GM19328 (cell line): ENCODE measurements at regions not wholly inside any gene's neighbourhood (a gene's known extent, or its start where the extent isn't known, plus 50 kb on each side); places are given as distances from the start of the nearest gene placed in this dataset.

Experiments used
- ATAC-seq: cut with Tn5 transposase; IDR thresholded peaks from one replicate; pipeline ENCODE4 v1.9.1; 2021; ENCODE audit warnings: mild to moderate bottlenecking, moderate library complexity; ENCODE audit not compliant: unreplicated experiment

DNA sequence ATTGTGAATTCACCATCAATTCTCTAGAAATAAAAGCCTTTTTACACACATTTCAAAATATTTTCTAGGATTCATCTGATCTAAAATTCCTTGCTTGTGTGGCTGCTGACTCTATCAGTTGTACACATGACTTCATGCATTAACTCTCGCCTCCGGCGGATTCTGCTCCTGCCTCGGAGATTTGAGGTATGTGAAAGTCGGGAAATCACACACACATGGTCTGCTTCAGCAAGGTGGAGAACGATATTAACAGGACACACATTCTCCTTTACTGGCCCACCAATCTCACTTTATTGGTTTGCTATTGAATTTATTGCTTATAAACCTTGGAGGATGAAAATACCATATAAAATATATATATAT, 855.7 kb downstream of the SLITRK5 start:
- ATAC-seq: no peak

DNA sequence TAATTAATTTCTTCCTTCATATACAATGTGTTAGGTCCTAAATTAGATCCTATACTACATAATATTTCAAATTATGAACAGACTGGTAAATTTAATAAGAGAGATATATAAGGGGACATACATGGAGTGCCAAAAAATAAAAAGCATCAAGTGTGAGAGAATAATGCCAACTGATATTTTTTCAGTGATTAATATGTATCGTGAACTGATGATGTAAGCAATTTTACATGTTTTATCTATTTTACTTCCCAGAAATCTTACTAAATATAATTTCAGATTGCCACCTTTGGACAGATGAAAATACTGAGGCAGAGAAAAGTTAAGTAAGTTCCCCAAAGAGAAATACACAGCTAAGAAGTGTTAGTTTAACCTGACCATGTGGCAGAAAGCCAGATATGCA, 870.8 kb downstream of the SLITRK5 start:
- no peak for ATAC-seq

DNA sequence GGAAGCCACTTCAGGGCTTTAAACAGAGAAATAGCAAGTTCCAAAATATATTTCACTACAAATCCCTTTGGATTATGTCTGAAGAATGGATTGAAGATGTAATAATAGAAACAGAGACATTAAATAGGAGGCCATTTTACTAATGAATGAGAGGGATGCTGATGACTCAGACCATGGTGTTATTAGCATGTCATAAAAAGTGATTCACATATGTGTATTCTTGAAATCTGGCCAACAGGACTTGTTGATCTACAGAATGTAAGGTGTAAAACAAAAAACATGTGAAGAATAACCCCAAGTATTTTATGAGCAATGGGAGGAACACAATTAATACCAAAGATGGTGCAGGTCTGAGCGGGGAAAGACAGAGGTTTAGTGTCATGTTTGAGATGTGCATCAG, 873.7 kb downstream of the SLITRK5 start:
- no peak for ATAC-seq

DNA sequence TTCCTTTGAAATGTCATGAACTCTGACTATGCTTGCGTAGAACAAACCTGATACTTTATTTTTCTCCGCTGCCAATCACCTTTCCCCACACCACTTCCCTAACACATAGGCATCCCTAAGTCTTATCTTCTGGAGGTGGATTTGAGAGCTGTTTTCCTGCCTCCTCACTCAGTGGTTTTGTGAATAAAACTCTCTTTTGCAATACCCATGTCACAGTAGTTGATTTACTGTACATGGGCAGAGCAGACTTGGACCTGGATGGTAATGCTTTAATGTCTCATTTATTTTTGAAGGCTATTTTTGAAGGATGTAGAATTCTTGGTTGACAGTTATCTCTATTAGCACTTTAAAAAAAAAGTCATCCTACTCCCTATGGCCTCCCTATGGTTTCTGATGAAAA, 881.8 kb downstream of the SLITRK5 start:
- no peak for ATAC-seq

DNA sequence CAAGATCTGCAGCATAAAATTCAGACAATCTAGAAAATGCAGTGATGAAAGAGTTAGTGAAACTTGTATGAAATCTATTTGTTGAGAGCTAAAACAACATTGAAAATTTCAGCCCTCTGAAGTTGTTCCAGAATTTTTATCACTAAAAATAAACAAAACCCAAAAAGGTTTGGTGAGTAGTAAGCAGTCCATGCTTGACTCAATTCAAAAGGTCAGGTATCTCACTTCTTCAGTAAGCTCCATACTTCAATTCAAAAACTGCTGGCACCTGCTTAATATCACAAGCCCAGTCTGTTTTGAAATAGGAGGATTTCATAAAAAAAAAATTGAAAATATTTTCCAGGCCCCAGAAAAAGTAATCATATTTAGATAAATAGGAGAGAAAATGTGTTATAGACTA, 894.4 kb downstream of the SLITRK5 start:
- no peak for ATAC-seq

DNA sequence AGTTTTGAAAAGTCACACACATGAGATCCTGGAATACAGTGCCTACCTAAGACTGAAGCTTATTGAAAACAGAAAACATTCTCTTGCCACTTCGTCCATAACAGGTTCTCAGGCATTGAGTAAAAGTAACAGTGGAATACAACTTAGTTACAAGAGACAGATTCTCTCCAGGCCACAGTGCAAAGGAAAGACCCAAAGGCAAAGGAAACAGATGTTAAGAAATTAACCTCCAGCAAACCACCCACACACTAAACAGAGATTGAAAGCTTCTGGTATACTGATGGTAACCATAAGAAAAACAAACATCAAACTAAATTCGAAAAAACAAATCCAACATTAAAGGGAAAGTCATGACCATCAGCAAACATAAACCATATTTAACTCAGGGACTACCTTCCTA, 914.7 kb downstream of the SLITRK5 start:
- ATAC-seq: no peak

DNA sequence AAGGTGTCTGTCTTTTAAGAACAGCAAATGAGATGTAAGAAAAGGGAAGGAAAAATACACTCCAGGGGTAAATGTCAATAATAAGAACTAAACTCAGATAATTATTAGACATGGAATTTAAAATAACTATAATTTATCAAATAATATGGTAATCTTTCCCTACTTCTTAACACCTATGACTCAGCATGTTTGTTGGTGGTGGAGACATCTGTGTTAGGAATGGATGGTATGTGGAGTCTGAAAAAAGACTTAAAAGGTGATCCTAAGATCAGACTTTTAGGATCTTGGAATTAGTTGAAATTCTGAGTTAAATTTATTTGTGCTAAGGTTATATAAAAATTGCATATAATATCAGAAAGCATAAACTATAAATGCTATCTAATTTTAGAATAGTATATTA, 915.1 kb downstream of the SLITRK5 start:
- no peak for ATAC-seq

DNA sequence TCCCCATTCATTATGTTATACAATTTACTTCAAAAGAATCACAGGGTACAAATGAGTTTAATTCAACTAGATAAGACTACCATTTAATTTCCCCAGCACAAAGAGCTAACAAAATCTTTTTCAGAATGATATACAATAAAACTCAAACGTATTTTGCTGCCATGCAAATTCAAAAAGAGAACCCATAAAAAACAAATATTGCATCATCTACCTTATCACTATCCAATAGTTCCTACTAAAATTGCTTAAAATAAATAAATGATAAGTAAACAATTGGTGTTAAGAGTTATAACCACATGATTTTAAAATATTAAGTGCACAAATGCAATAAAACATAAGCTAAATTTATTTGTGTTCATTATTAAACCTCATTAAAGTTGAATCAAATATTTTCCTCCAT, 919.4 kb downstream of the SLITRK5 start:
- no peak for ATAC-seq

DNA sequence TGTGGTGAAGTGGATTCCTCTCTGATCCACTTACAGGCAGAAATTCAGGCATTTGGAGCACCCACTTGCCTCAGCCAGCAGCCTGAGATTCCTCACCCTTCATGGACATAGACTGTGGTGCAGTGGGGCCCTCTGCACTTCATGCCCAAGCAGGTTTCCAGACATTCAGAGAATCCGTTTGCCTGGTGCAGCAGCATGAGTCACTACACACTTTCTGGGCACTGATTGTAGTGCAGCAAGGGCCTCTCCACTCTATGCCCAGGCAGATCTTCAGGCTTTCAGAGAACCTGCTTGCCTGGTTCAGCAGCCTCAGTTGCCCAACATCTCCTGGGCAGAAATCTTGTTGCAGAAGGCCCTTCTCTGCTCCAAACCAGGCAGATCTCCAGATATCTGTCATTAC, 920.9 kb downstream of the SLITRK5 start:
- no peak for ATAC-seq

DNA sequence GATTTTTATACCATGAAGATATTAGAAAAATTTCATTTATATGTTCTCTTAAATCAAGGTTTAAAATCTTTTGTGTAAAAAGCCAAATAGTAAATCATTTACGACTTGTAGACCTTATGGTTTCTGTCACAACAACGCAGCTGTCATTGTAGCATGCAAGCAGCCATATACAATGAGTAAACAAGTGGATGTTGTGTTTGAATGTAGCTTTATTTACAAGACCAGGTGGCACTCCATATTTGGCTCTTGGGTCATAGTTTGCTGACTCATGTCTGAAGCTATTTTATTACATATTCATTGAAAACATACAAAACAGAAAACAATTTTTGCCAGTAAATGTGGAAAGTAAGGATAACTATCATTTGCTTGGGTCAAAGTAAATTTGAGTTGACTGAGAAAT, 930.8 kb downstream of the SLITRK5 start:
- ATAC-seq: no peak

DNA sequence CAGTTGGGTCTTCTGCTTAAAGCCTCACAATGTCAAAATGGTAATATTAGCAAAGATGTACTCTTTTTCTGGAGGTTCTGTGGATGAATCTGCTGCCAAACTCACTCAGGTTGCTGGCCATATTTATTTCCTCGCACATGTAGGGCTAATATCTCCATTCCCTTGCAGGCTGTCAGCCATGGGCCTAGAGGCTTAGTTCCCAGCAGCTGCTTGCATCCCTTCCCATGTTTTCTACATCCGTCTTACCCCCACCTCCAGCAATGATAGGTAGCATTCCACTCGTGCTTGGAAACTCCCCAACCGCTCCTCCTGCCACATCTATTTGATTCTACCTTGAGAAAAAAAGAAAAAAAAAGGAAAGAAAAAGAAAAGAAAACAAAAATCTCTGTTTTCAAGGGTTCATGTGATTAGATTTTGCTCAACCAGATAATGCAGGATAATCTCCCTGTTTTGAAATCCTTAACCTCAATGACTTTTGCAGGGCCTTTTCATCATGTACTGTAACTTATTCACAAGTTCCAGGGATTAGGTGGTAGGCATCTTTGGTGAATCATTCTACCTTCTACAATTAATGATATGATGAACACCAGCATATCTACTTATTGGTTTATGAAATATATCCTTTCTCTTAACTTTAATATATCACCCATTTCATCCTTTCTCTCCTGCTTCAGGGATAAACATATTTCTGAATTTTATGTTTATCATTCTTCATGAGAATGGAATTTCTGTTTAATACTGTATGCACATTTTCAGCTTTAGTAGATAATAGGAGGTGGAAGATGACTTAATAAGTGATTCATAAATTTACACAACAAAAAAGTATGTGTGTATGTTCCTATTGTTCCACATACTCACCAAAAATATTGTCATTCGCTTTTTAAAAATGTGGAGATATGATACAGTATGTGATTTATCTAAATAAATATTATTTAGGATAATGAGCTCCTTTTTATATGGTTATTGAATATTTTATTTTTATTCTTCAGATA, 931.9 kb downstream of the SLITRK5 start:
- ATAC-seq: no peak

DNA sequence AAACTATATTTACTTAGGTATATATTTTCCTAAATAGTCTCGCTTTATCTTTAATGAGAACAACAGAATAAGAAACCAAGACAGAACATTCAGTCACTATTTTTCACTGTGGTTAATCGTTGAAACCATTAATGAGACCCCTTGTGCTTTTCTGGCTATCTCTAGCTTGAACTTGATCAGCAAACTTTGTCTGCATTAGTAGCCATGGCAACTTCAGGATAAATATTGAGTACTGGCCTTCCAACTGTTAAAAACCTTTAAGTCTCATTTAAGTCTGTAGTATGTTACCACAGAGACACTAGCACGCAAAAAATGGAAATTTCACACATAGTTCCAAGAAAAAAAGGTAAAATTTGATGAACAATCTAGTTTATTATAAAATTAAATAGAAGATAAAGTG, 946.0 kb downstream of the SLITRK5 start:
- no peak for ATAC-seq

DNA sequence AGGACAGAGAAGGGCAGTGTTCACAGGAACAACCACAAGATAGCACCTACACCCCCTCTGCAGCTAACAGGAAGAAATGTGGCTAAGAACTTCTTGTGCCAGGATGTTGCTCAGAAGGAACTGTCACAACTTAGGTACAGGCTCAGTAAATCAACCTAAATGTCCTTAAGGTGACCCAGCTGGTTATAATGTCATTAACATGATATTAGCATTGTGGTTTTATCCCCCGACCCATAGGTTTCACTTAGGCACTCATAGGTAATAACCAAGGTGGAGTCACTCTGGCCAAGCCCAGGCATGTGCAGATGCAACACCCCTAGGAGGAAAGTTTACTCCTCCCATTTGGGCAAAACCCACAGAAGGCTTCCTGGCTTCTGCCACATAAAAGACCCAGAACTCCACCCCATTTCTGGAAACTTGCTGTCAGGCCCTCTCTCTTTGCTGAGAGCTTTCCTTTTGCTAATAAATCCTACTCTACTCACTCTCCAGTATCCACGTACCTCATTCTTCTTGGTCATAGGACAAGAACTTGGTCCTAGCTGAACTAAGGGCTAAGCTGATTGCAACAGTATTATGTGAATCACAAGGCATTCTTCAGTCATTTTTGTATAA, 951.3 kb downstream of the SLITRK5 start:
- no peak for ATAC-seq

DNA sequence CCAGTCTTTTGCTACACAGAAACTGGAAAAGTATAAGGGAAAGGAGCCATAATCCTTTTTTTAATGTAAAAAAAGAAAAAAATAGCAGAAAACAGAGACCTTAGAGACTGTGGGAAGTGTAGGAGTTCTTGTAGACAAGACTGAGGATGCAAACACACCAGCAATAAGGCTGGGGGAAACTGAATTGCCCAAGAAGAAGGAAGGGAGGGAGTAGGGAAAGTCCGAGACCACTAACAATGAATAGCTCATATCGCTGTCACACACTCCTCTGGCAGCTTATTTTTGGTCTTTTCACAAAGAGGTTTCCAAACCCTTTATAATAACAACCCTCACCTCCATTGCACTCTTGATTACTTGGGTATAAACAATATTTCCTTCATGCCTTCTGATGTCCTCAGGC, 952.0 kb downstream of the SLITRK5 start:
- no peak for ATAC-seq

DNA sequence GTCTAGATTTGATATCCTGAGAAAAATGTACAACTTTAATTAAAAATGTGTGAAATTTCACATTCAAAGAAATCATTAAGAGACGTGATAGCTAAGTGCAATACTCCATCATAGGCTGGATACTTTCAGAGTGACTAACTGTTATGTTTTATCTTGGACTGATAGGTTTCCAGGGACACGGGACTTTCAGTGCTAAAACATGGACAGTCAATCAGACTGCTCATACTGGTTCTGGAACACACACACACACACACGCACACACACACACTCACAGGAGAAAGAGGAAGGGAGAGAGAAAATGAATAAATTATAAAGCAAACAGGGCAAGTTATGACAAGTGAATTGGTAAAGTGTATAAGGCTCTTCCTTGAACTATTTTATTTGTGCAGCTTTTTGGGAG, 955.9 kb downstream of the SLITRK5 start:
- no peak for ATAC-seq

DNA sequence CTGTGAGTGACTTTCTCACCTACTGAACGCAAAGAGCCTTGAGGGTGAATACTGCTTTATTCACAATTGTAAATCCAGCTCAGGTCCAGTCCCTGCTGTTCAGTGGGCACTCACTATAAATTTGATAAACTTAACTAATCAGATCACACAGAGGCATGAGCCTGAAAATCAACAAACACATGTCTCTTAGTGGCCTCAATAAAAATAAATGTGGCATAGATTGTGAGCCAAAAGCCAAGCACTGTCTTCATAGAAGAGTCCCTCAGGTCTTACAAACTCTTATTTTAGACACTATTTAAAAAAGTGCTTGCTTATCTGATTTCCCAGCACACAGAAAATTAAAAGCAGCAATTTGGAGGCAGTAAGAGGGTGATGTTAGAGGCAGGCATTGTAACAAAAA, 957.7 kb downstream of the SLITRK5 start:
- no peak for ATAC-seq

DNA sequence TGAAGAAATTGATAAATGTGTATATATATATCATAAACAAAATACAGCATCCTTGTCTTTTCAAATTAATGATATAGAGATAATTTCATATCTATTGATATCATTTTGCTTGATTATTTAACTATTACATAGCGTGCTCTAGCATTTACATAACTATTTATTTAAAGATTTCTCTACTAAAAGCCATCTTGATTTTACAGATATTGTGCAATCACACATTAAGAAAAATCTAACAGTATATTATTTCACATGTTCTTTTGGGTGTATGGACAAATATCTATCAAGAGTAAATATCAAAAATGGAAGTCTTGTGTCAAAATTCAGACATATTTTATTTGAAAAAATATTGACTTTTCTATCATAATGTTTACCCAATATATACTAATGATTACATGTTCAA, 966.8 kb downstream of the SLITRK5 start:
- ATAC-seq: no peak

DNA sequence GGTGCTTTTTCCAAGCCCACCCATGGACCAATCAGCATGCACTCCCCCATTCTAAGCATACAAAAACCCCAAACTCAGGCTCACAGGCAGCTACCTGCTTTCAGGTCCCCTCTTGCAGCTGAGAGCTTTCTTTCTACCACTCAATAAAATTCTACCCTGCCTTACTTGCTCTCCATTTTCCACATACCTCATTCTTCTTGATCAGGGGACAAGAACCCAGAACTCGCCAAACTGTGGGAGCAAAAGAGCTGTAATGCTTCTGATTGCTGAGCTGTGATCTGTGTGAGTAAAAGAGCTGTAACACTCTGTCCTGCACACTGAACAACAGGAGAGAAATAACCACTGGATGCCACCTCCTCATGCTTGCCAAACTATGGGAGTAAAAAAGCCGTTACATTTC, 972.1 kb downstream of the SLITRK5 start:
- no peak for ATAC-seq

DNA sequence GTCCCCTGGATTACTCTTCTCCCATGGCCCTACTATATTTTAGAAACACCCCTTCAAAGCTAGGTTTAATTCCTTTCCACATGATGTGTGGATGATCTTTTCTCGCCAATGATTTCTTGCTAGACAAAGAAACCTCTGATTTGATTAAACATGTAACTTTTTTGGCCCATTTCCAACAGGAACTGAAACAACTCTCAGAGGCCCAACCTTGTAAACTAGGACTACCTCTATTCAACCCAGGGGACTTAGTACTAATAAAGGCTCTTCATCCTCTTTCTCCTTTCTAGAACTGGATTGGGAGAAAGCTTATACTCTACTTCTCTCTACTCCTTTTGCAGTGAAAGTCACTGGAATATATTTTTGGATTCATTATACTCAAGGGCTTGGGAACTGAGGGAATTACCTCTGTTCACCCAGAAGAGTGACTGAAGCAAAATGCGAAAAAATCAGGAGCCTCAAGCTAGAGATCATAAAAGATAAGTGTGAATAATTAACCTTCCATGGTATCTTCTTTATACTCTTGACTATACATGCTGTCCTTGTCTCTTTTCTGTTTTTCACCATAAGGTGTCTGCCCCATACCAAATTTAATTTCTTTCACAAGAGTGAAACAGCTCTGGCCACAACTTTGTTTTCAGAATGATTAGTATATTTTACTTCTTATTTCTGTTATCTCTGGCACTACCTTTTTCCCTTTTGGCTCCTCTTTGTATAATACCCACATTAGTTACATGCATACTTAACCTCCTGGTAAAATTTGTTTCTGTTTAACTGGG, 977.6 kb downstream of the SLITRK5 start:
- ATAC-seq: no peak

DNA sequence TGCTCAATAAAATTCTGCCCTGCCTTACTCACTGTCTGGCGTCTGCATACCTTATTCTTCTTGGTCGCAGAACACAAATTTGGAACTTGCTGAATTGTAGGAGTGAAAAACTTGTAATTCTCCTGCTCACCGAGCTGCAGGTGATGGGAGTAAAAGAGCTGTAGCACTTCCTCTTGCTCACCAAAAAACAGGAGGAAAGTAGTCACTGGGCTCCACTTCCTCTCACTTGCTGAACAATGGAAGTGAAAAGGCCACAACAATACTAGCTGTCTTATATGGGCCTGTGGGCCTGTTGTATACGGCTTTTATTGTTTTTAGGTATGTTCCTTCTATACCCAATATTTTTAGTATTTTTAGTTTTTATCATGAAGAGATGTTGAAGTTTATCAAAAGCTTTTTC, 978.7 kb downstream of the SLITRK5 start:
- ATAC-seq: no peak

DNA sequence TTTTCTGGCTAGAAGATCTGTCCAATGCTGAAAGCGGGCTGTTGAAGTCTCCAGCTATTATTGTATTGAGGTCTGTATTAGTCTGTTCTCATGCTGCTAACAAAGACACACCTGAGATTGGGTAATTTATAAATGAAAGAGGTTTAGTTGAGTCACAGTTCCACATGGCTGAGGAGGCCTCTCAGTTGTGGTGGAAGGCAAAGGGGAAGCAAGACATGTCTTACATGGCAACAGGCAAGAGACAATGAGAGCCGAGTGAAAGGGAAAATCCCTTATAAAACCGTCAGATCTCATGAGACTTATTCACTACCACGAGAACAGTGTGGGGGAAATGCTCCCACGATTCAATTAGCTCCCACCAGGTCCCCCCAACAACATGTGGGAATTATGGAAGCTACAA, 980.4 kb downstream of the SLITRK5 start:
- no peak for ATAC-seq

DNA sequence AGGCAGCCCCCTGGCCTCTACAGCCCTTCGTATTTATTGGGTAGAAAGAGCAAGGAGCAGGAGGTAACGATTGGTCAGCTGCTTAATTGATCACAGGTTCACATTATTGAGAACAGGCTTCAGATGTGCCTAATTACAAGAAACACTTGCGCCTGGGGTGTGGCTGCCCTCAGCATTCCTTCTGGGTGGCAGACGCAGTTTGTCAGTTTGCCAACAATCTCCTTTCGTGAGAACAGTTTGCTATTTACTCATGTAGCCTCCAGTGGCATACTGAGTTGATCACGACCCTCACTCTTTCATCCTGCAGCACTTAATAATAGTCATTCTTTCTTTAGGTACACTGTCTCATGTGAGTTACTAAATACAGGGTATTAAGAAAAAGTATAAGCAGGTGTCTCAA, 985.6 kb downstream of the SLITRK5 start:
- no peak for ATAC-seq
